Activated CD8-positive, alpha-beta memory T cell treated with anti-CD3 and anti-CD28 coated beads, Interleukin-2, amount 10 ng/mL, durations not matched to agents 7 days and 5 days (primary cell): ENCODE measurements at regions not wholly inside any gene's neighbourhood (a gene's known extent, or its start where the extent isn't known, plus 50 kb on each side); places are given as distances from the start of the nearest gene placed in this dataset.

ENCODE experiments used
- ATAC-seq: fragments of 150-1000 bp; cut with Tn5 transposase; one replicate; pipeline ENCODE4 v1.10.0; 2021; ENCODE audit warnings: moderate library complexity
- CTCF ChIA-PET: fragments of 350-600 bp; sonication (Branson Sonifier 250); formaldehyde crosslinking; loops from one replicate; lab custom pipeline; 2021; ENCODE audit warnings: antibody characterized with exemption; lab: Charles Lee
- DNase-seq: peaks from one replicate; pipeline ENCODE4 v3.0.0-alpha.2; 2020
- H3K27ac Mint-ChIP-seq: one replicate; pipeline ENCODE4 v1.8.0; 2021; ENCODE audit warnings: mild to moderate bottlenecking, mixed read lengths
- H3K27me3 Mint-ChIP-seq: one replicate; pipeline ENCODE4 v1.8.0; 2021; ENCODE audit warnings: mixed read lengths
- H3K36me3 Mint-ChIP-seq: one replicate; pipeline ENCODE4 v1.8.0; 2021; ENCODE audit warnings: mild to moderate bottlenecking, mixed read lengths
- H3K4me1 Mint-ChIP-seq: one replicate; pipeline ENCODE4 v1.8.0; 2021; ENCODE audit warnings: mixed read lengths
- H3K4me3 Mint-ChIP-seq: one replicate; pipeline ENCODE4 v1.8.0; 2021; ENCODE audit warnings: mild to moderate bottlenecking, moderate library complexity, mixed read lengths
- H3K9me3 Mint-ChIP-seq: one replicate; pipeline ENCODE4 v1.8.0; 2022; ENCODE audit warnings: low read depth, mixed read lengths

GRCh38 chr6:140897349-140897748 is 1235.4 kb upstream of the GJE1 start:
- ATAC-seq (no peak), DNase-seq (no peak)
- no peaks in the 10 kb centered on the region for H3K4me1 Mint-ChIP-seq
- no peak overlapping the region for H3K4me3 Mint-ChIP-seq
- peaks cover 2% of the 10 kb centered on the region for H3K27me3 Mint-ChIP-seq
- CTCF ChIA-PET = no interaction called here
- no peak overlapping the region for H3K27ac Mint-ChIP-seq
- H3K36me3 Mint-ChIP-seq = no peaks in the 10 kb centered on the region
- peaks cover 4% of the 10 kb centered on the region for H3K9me3 Mint-ChIP-seq

- CTCF ChIA-PET = no interaction called here
- ATAC-seq (no peak), DNase-seq (no peak)
- H3K9me3 Mint-ChIP-seq = no peaks in the 10 kb centered on the region
- peaks cover 2% of the 10 kb centered on the region for H3K27me3 Mint-ChIP-seq
- no peak overlapping the region for H3K4me3 Mint-ChIP-seq
- H3K27ac Mint-ChIP-seq = no peak overlapping the region
- H3K4me1 Mint-ChIP-seq = no peaks in the 10 kb centered on the region
- no peaks in the 10 kb centered on the region for H3K36me3 Mint-ChIP-seq
These were observed 1239.3 kb upstream of the GJE1 start for GRCh38 chr6:140893432-140893831.

- Mint-ChIP-seq H3K36me3 (no peaks in the 10 kb centered on the region), H3K4me1 (no peaks in the 10 kb centered on the region), H3K27ac (no peak overlapping the region), H3K4me3 (no peak overlapping the region), H3K9me3 (no peaks in the 10 kb centered on the region), H3K27me3 (peaks cover 5% of the 10 kb centered on the region)
- no peak for ATAC-seq
- no peak for DNase-seq
- CTCF ChIA-PET = no interaction called here
These were observed 1252.8 kb upstream of the GJE1 start for GRCh38 chr6:140879946-140880345.

GRCh38 chr6:140874066-140874465 is 1258.7 kb upstream of the GJE1 start:
- no peaks in the 10 kb centered on the region for H3K36me3 Mint-ChIP-seq
- no peaks in the 10 kb centered on the region for H3K4me1 Mint-ChIP-seq
- DNase-seq = no peak
- H3K9me3 Mint-ChIP-seq = no peaks in the 10 kb centered on the region
- no peak overlapping the region for H3K4me3 Mint-ChIP-seq
- no peak for ATAC-seq
- CTCF ChIA-PET = no interaction called here
- H3K27ac Mint-ChIP-seq = no peak overlapping the region
- H3K27me3 Mint-ChIP-seq = no peaks in the 10 kb centered on the region

GRCh38 chr6:140872885-140873284 is 1259.8 kb upstream of the GJE1 start:
- H3K4me1 Mint-ChIP-seq = no peaks in the 10 kb centered on the region
- DNase-seq = no peak
- no peaks in the 10 kb centered on the region for H3K36me3 Mint-ChIP-seq
- no peaks in the 10 kb centered on the region for H3K27me3 Mint-ChIP-seq
- H3K4me3 Mint-ChIP-seq = no peak overlapping the region
- ATAC-seq = no peak
- CTCF ChIA-PET = interaction anchor here (0.7 kb wide), 1 partner anchor 89 kb away, joined by 3 read pairs; no protein-coding TSS in a partner anchor
- no peak overlapping the region for H3K27ac Mint-ChIP-seq
- H3K9me3 Mint-ChIP-seq = no peaks in the 10 kb centered on the region

GRCh38 chr6:140871911-140872310 is 1260.8 kb upstream of the GJE1 start:
- DNase-seq (no peak), ATAC-seq (no peak)
- no peak overlapping the region for H3K27ac Mint-ChIP-seq
- no peaks in the 10 kb centered on the region for H3K4me1 Mint-ChIP-seq
- no peaks in the 10 kb centered on the region for H3K36me3 Mint-ChIP-seq
- no peaks in the 10 kb centered on the region for H3K27me3 Mint-ChIP-seq
- CTCF ChIA-PET = no interaction called here
- no peak overlapping the region for H3K4me3 Mint-ChIP-seq
- no peaks in the 10 kb centered on the region for H3K9me3 Mint-ChIP-seq

GRCh38 chr6:140867336-140867735 is 1265.4 kb upstream of the GJE1 start:
- Mint-ChIP-seq H3K4me3 (no peak overlapping the region), H3K36me3 (no peaks in the 10 kb centered on the region), H3K9me3 (no peaks in the 10 kb centered on the region), H3K27me3 (no peaks in the 10 kb centered on the region), H3K4me1 (no peaks in the 10 kb centered on the region), H3K27ac (no peak overlapping the region)
- DNase-seq (no peak), ATAC-seq (no peak)
- CTCF ChIA-PET = no interaction called here

- CTCF ChIA-PET = interaction anchor here (1.3 kb wide), 1 partner anchor 9 kb away, joined by 4 read pairs; no protein-coding TSS in a partner anchor
- H3K9me3 Mint-ChIP-seq = no peaks in the 10 kb centered on the region
- no peak overlapping the region for H3K4me3 Mint-ChIP-seq
- no peak for ATAC-seq
- H3K27ac Mint-ChIP-seq = no peak overlapping the region
- DNase-seq = no peak
- H3K4me1 Mint-ChIP-seq = no peaks in the 10 kb centered on the region
- H3K36me3 Mint-ChIP-seq = no peaks in the 10 kb centered on the region
- peaks cover 5% of the 10 kb centered on the region for H3K27me3 Mint-ChIP-seq
These were observed 1274.2 kb upstream of the GJE1 start for GRCh38 chr6:140858381-140858971.

GRCh38 chr6:140857739-140858380 is 1274.9 kb upstream of the GJE1 start:
- Mint-ChIP-seq H3K36me3 (no peaks in the 10 kb centered on the region), H3K4me3 (no peak overlapping the region), H3K9me3 (no peaks in the 10 kb centered on the region), H3K27ac (no peak overlapping the region), H3K4me1 (no peaks in the 10 kb centered on the region), H3K27me3 (peaks cover 5% of the 10 kb centered on the region)
- DNase-seq (no peak), ATAC-seq (no peak)
- CTCF ChIA-PET = interaction anchor here (1.3 kb wide), 1 partner anchor 9 kb away, joined by 4 read pairs; no protein-coding TSS in a partner anchor

- H3K9me3 Mint-ChIP-seq = no peaks in the 10 kb centered on the region
- DNase-seq = no peak
- H3K27ac Mint-ChIP-seq = no peak overlapping the region
- H3K4me3 Mint-ChIP-seq = no peak overlapping the region
- H3K4me1 Mint-ChIP-seq = no peaks in the 10 kb centered on the region
- CTCF ChIA-PET = no interaction called here
- H3K27me3 Mint-ChIP-seq = peaks cover 5% of the 10 kb centered on the region
- no peak for ATAC-seq
- no peaks in the 10 kb centered on the region for H3K36me3 Mint-ChIP-seq
These were observed 1277.2 kb upstream of the GJE1 start for GRCh38 chr6:140855520-140855919.

GRCh38 chr6:140854318-140854717 is 1278.4 kb upstream of the GJE1 start:
- no peaks in the 10 kb centered on the region for H3K4me1 Mint-ChIP-seq
- CTCF ChIA-PET = no interaction called here

GRCh38 chr6:140850438-140850837 is 1282.3 kb upstream of the GJE1 start:
- Mint-ChIP-seq H3K4me3 (no peak overlapping the region), H3K27ac (no peak overlapping the region), H3K27me3 (peaks cover 2% of the 10 kb centered on the region), H3K4me1 (no peaks in the 10 kb centered on the region), H3K36me3 (no peaks in the 10 kb centered on the region), H3K9me3 (no peaks in the 10 kb centered on the region)
- no peak for ATAC-seq
- CTCF ChIA-PET = no interaction called here
- no peak for DNase-seq

More at GRCh38 chr6:140854318-140854717, 1278.4 kb upstream of the GJE1 start:
- DNase-seq (no peak), ATAC-seq (no peak)
- H3K9me3 Mint-ChIP-seq = no peaks in the 10 kb centered on the region
- peaks cover 4% of the 10 kb centered on the region for H3K27me3 Mint-ChIP-seq
- no peak overlapping the region for H3K27ac Mint-ChIP-seq
- H3K36me3 Mint-ChIP-seq = no peaks in the 10 kb centered on the region
- H3K4me3 Mint-ChIP-seq = no peak overlapping the region

- DNase-seq = no peak
- CTCF ChIA-PET = interaction anchor here (1.5 kb wide), 1 partner anchor 8 kb away, joined by 4 read pairs; no protein-coding TSS in a partner anchor
- Mint-ChIP-seq H3K4me1 (no peaks in the 10 kb centered on the region), H3K27ac (no peak overlapping the region), H3K36me3 (no peaks in the 10 kb centered on the region), H3K4me3 (no peak overlapping the region), H3K9me3 (no peaks in the 10 kb centered on the region), H3K27me3 (no peaks in the 10 kb centered on the region)
- ATAC-seq = no peak
These were observed 1283.3 kb upstream of the GJE1 start for GRCh38 chr6:140849456-140849855.

GRCh38 chr6:140847262-140847645 is 1285.5 kb upstream of the GJE1 start:
- no peaks in the 10 kb centered on the region for H3K9me3 Mint-ChIP-seq

More at GRCh38 chr6:140847262-140847645, 1285.5 kb upstream of the GJE1 start:
- Mint-ChIP-seq H3K27me3 (peaks cover 2% of the 10 kb centered on the region), H3K4me1 (no peaks in the 10 kb centered on the region), H3K27ac (no peak overlapping the region), H3K4me3 (no peak overlapping the region), H3K36me3 (no peaks in the 10 kb centered on the region)
- CTCF ChIA-PET = no interaction called here
- ATAC-seq = no peak
- no peak for DNase-seq
